Mucosa of gallbladder (tissue), 1 donor: ENCODE measurements at regions not wholly inside any gene's neighbourhood (a gene's known extent, or its start where the extent isn't known, plus 50 kb on each side); places are given as distances from the start of the nearest gene placed in this dataset.
"Not testable (repeated sequence)": the region's sequence is repeated elsewhere in the genome, so short reads cannot be mapped to it uniquely, and the experiment has no call there.

Source experiments
- DNase-seq: peaks from one replicate; pipeline ENCODE4 v3.0.0-alpha.2; 2020; ENCODE audit warnings: low spot score
- donor health status: DM: no; HTN: no; CAD: no.

DNA sequence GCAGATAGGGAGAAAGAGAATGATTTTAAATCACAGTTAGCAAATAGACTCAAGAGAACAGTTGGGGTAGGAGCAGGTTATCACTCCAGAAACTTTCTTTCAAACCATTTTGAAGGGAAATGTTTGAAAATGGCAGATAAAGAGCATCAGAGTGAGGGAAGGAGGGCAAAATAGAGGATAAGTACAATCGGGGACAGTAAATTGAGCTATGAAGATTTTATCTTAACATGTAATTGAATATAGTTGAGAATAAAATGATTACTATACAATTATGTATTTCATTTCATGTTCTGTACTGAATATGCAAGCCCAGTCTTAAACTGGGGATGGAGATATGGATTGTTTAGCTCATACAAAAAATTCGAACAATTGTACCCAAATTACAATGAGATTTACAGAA is 54.0 kb downstream of the MAP10 start:
- no peak for DNase-seq

DNA sequence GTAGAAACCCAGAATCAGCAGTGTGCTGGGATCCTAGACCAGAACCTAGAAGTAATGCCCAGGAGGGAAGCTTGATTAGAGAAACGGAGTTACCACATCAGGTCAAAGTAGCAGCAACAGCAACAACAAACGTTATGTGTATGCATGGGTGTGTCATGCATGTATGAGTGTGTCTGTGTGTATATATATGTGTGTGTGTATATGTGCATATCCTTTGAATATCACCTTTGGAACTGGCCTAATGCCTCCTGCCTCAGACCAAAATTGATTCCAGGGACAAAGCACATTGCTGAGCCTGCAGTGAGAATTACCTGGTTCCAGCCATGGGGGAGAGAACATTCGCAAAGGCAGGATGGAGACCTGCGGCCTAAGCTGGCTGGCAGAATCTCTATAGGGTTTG is 55.9 kb downstream of the MAP10 start:
- no peak for DNase-seq

DNA sequence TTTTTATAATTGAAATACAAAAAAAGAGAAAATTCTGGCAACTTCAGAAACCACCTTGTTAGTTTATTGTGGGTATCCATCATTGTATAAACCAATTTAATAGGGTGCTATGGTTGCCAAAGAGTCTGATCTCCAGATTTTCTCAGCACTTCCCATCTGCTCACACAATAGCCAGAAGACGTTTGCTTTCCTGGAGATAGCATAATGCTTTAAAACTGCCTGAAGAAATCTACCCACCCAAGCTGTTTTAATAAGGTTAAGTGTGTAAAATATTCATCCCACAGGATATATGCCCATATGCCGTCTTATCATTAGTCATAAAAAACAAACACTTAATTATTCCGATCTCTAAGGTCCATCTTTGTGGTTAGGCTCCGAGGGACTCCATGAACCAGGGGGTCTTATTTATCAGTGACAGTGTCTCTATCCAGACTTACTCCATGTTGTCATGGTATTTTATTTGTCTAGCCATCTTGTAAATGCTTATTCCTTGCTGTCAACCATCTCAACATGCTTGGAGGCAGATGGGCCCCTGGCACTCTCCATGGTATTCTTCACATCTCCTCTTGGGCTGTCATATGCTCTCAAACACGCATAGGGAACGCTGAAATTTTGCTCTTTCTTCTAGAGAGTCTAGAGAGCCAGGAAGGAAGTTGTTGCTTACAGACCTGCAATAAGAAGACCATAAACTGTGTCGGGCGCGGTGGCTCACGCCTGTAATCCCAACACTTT is 58.5 kb downstream of the MAP10 start:
- no peak for DNase-seq

DNA sequence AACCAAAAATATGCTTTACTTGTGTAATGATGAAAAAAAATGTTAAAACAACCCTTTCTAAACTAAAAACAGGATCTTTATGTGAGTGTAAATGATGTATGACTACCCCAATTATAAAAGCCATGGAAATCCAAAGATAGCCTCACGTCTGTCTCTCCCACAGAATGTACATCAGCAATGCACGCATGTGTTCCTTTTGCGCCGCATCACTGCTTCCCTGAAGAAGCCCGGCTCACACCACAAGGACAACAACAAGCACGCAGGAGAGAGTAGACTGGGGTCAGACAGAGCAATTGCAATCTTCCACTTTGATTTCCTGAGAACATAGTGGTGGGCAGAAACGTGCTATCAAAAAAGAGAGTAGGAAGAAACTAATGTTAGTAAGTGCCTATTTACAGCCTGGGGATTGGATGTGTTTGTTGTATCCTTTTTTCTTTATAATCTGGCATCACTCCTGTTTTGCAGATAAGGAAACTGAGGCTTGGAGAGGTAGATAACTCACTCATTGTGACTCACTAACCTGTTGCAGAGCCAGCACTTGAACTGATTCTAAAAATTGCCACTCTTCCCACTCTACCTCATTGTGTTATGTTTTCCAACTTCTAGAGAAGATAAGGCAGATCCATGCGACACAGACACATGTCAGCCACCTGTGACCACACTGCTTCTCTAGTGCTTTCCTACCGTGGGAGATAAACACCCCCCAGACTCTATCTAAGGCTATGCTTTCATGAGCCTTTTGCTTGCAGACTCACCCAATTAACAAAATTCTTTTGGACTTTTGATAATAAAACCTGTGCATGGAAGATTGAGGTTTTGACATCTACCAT is 60.1 kb downstream of the MAP10 start:
- DNase-seq, result no peak

GRCh38 chr1:232868793-232869491 is 63.7 kb downstream of the MAP10 start:
- DNase-seq, result peak; percentile 13

GRCh38 chr1:232871291-232871969 is 66.2 kb downstream of the MAP10 start:
- not testable (repeated sequence) for DNase-seq

GRCh38 chr1:232872284-232872683 is 67.1 kb downstream of the MAP10 start:
- no peak for DNase-seq

DNA sequence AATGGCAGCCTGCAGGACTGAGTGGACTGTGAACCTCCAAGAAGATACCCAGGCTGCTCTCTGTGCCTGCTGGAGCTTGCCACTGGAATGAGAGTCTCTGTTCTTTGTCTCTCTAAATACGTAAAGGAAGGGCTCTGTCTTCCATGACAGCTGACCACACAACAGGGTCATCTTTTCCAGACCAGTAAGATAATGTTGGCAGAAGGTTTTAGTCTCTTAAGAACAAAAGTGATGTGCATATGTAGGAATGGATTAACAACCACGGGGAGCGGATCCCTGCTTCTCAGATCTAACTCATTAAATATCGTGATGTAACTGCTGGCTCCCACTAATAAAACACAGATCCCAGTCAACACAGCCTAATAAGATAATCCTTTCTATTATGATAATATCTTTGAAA is 67.5 kb downstream of the MAP10 start:
- DNase-seq, result no peak

DNA sequence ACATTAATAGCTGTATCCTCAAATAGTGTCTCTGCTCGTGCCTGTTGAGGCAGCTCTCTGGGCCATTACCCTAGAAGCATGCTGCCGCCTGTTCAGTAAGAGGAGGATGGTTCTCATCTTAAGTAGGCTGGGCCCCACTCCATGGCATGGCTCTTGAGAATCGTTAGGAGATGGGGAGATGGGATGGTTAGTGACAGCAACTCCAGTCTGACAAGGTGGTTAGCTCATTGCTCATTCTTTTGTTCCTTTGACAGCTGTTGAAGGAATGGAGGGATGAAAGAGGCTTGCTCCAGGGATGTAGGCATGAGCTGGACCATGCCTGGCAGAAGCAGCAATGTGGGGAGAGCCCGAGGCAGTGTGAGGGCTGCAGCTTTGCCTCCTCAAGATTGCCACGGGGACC is 68.2 kb downstream of the MAP10 start:
- no peak for DNase-seq

DNA sequence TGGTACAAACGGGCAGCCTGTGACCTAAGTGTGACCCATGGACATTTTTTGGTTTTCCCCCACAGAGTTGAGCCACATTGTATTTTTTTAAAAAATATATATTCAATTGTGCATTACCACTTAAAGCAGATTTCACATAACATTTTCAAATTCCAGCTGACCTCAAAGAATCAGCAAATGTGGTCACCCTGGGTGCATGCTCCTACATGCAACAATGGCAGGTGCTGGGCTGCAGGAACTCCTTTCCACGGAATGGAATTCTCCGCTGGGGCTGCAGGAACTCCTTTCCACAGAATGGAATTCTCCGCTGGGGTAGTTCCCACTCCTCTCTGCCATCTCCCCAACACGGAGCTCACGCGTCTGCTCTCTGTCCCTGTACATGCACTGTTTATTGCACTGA is 68.7 kb downstream of the MAP10 start:
- no peak for DNase-seq

DNA sequence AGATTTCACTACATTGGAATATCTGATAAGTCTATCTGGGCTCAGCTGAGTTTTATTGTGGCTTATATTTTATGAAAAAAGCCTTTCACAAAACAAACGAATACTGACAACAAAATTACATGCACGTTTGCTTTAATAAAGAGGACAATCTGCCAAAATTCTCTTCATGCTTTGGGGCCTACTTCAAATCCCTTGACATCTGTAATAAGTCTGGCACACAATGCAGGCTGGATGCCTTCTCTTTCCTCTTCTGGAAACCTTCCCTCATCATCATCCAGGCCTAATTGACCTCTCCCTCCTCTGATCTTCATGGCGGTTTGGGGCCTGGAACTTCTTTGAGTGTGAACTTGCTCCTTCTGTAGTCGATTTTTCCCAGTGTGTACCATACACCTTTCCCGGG is 70.3 kb downstream of the MAP10 start:
- DNase-seq, result no peak

DNA sequence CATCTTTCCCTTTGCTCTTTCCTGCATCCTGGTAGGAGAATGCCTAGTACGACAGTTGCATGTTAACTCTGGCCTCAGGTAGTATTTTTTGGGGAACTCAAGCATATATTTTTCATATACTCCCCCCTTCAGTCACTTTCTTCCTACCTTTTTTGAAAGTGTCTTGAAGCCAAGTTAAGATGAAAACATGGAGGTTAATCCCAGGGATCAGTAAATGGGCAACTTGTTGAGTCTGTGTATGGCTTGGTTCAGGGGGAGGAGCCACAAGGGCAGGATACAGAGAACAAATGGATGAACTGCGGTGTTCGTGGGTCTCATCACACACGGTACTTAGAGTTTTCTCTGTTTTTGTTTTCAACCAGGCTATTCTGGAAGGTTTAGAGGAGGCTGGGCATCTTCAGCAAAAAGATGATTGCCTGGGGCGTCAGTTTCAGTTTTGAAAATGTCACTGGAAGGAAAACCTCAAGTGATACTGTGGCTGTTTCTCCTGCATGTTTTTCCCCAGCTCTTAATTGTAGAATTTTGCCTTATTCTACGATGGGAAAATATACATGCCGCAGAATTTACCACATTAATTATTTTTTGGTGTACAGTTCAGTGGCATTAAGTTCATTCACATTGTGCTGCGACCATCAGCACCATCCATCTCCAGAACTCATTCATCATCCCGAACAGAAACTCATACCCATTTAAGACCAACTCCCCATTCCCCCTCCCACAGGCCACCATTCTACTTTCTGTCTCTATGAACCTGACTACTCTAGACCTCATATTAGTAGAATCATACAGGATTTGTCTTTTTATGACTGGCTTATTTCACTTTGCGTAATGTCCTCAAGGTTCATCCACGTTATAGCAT is 71.5 kb downstream of the MAP10 start:
- DNase-seq, result no peak

DNA sequence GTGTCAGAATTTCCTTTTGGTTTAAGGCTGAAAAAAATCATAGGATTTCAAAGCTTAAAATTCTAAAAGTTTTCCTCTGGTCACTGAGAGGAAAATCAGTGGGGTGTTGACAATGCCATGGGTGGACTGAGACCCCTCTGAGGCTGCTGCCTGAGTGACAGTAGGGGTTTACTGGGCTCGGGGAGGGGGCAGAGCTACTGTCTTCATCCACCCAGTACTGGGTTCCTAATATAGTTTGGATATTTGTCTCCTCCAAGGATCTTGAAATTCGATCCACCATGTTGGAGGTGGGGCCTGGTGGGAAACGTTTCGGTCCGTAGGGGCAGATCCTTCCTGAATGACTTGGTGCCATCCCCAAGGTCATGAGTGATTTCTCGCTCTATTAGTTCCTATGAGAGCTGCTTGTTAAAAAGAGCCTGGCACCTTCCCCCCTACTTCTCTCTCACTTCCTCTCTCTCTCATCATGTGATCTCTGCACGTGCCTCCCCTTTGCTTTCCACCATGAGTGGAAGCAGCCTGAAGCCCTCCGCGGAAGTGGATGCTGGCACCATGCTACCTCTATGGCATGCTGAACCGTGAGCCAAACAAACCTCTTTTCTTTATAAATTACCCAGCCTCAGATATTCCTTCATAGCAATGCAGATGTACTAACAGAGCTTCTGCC is 72.3 kb downstream of the MAP10 start:
- no peak for DNase-seq

GRCh38 chr1:232878086-232878485 is 72.3 kb upstream of the NTPCR start:
- DNase-seq, result no peak

- DNase-seq, result no peak
Observed at GRCh38 chr1:232880354-232880753, 70.1 kb upstream of the NTPCR start.

DNA sequence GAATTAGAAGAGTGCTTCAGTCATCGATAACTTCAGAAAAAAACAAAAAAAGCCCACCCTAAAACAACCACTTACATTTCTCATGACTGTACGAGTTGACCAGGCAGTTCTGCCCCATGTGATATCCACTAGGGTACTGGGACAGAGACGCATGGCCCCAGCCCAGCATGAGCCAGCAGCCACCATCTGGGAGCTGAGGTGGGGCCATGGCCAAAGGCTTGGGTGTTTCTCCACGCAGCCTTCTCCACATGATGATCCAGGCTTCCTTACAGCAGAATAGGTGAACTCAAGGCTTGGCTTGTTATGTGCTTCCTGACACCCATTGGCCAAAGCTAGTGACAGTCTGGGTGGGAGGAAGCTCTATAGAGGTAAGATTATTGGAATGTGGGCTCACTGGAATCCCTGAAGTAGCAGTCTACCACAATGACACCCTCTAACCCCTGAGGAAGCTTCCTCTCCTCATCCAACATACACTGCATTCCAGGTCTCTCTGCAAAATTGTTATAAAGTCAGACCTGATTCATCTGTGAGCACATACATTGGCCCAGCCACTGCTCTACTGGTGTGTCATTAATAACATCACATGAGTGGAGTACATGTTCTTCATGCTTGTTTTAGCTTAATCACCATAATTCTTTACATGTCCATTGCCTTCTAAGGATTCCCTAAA is 66.3 kb upstream of the NTPCR start:
- no peak for DNase-seq

- DNase-seq, result no peak
Observed at GRCh38 chr1:232886271-232886670, 64.1 kb upstream of the NTPCR start.

DNA sequence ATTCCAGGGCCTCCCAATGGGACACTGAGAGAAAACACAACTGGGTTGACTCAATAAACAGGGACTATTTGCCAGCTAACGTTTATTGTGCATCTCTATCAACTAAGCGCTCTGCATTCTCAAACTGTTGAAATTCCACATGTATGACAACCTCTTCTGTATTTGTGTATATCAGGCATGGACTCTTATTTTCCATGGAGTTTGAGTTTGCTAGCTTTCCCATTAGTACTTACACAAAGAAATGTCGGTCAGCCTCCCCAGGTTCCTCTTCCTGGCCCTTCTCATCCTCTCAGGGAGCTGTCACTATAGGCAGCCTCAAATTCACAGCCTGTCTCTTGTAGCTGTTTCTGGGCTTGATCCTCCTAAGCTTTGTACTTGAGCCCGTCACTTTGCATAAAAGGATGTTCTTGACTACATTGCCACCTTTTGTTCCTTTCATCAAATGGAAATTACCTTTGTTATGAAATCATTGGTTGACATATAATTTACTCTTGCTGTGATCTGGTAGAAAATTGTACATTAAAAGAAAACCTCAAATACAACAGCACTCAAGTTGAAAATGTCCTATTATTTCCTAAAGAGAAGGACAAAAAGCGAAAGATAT is 60.0 kb upstream of the NTPCR start:
- no peak for DNase-seq

GRCh38 chr1:232891071-232891470 is 59.3 kb upstream of the NTPCR start:
- DNase-seq, result no peak
